Right lobe of liver (tissue), 6 donors: ENCODE measurements at regions not wholly inside any gene's neighbourhood (a gene's known extent, or its start where the extent isn't known, plus 50 kb on each side); places are given as distances from the start of the nearest gene placed in this dataset.

ENCODE experiments used
- ATAC-seq, 4 donors: fragments of 200-7000 bp; cut with Tn5 transposase; one replicate each; pipeline ENCODE4 v1.9.1; 2020; ENCODE audit warnings: mild to moderate bottlenecking in 4 of 4, moderate library complexity in 4 of 4
- DNase-seq, 3 donors: peaks; one replicate each; pipeline ENCODE4 v3.0.0-alpha.2; 2020
- H3K27ac ChIP-seq, 3 donors: fragments of 200-600 bp; one replicate each; pipeline ENCODE4 v1.8.0; 2022
- H3K27me3 ChIP-seq, 2 donors: fragments of 200-600 bp; one replicate each; pipeline ENCODE4 v1.8.0; 2022
- H3K36me3 ChIP-seq, 4 donors: fragments of 200-600 bp; sonication (generic) in 1 of 4; one replicate each; pipeline versions ENCODE4 v1.5.1 to v1.8.0; 2017 to 2022; ENCODE audit warnings: control low read depth in 1 of 4
- H3K4me1 ChIP-seq, 4 donors: fragments of 200-600 bp; sonication (generic) in 1 of 4; one replicate each; pipeline versions ENCODE4 v1.5.1 to v1.8.0; 2017 to 2022; ENCODE audit warnings: control low read depth in 1 of 4
- H3K4me3 ChIP-seq, 3 donors: fragments of 200-600 bp; one replicate each; pipeline ENCODE4 v1.8.0; 2022
- H3K9me3 ChIP-seq, 4 donors: fragments of 200-600 bp; sonication (generic) in 1 of 4; one replicate each; pipeline versions ENCODE4 v1.5.1 to v1.8.0; 2017 to 2022; ENCODE audit warnings: control low read depth in 1 of 4
- CTCF ChIP-seq, 4 donors: fragments of 200-600 bp in 3 of 4; fragments of 450-650 bp in 1 of 4; IDR thresholded peaks; one replicate each; pipeline versions ENCODE4 v1.5.1 to v1.8.0; 2016 to 2022; ENCODE audit warnings: antibody characterized with exemption in 4 of 4, mild to moderate bottlenecking in 2 of 4
- POLR2A ChIP-seq: fragments of 450-650 bp; IDR thresholded peaks from one replicate; pipeline ENCODE4 v1.6.1; 2017; ENCODE audit warnings: antibody characterized with exemption, mild to moderate bottlenecking
- WGBS: methylation state at CpG from one replicate; pipeline ENCODE4 v1.1.6; 2018; ENCODE audit warnings: low coverage, low lambda C conversion rate; ENCODE audit not compliant: insufficient coverage; ENCODE audit errors: missing lambda C conversion rate; 5-methylcytosine and 5-hydroxymethylcytosine counted together
- intact Hi-C, 2 donors: fragments of 100-400 bp; cut with DNase I; formaldehyde crosslinking; loops; one replicate each; pipeline versions ENCODE4 v1.11.2 to v1.14.1; 2022
- donor health status: DM: no; HTN: yes; CAD: no.
- donor health status: DM: no; HTN: no; CAD: no.
- donor health status: DM: no; HTN: no; CAD: no.
- donor health status: DM: no; HTN: yes; CAD: no.
- donor health status: DM: no; HTN: yes; CAD: no.

GRCh38 chr22:46089426-46090035, 60.8 kb upstream of the PPARA start:
- intact Hi-C loops = loop anchor here in 1 of 2 donors (10.0 kb wide), 1 partner anchor 65 kb away; no protein-coding TSS in a partner anchor
- TF ChIP-seq CTCF (IDR thresholded peaks at IDR 0.05) (no peak), POLR2A (no peak)
- no peak overlapping the region for H3K4me3 ChIP-seq
- ATAC-seq (no peak), DNase-seq (peak; percentile 25 to 52 (median 44))
- peaks cover 0 to 3% (median 0%) of the 10 kb centered on the region in 4 donors for H3K36me3 ChIP-seq
- peaks cover 0 to 62% (median 34%) of the 10 kb centered on the region in 4 donors for H3K4me1 ChIP-seq
- no peaks in the 10 kb centered on the region for H3K27me3 ChIP-seq
- peak overlapping the region; percentile 79 to 87 (median 81) for H3K27ac ChIP-seq
- no peaks in the 10 kb centered on the region for H3K9me3 ChIP-seq
- WGBS = 48% methylated on average over 14 of the region's 24 CpGs

- no peak for TF ChIP-seq CTCF (IDR thresholded peaks at IDR 0.05)
- no peak for TF ChIP-seq POLR2A
- H3K4me3 ChIP-seq = no peak overlapping the region
- H3K9me3 ChIP-seq = no peaks in the 10 kb centered on the region
- DNase-seq (peak; percentile 70 to 85 (median 84)), ATAC-seq (peak; percentile 30 to 55 (median 36))
- peak overlapping the region; percentile 79 to 87 (median 81) for H3K27ac ChIP-seq
- WGBS = 32% methylated on average over 9 of the region's 22 CpGs
- H3K36me3 ChIP-seq = peaks cover 0 to 3% (median 0%) of the 10 kb centered on the region in 4 donors
- intact Hi-C loops = loop anchor here in 1 of 2 donors (10.0 kb wide), 1 partner anchor 65 kb away; no protein-coding TSS in a partner anchor
- H3K4me1 ChIP-seq = peaks cover 0 to 56% (median 31%) of the 10 kb centered on the region in 4 donors
- H3K27me3 ChIP-seq = no peaks in the 10 kb centered on the region
These were observed 60.2 kb upstream of the PPARA start for GRCh38 chr22:46090036-46090591.

- WGBS = 48% methylated on average over 4 of the region's 10 CpGs
- Histone ChIP-seq H3K27me3 (no peaks in the 10 kb centered on the region), H3K36me3 (peaks cover 0 to 3% (median 0%) of the 10 kb centered on the region in 4 donors), H3K4me3 (no peak overlapping the region), H3K9me3 (no peaks in the 10 kb centered on the region), H3K4me1 (peaks cover 0 to 50% (median 28%) of the 10 kb centered on the region in 4 donors), H3K27ac (peak overlapping the region; percentile 79 to 87 (median 81))
- intact Hi-C loops = loop anchor here in 1 of 2 donors (10.0 kb wide), 1 partner anchor 66 kb away; no protein-coding TSS in a partner anchor
- TF ChIP-seq CTCF (IDR thresholded peaks at IDR 0.05) (no peak), POLR2A (no peak)
- ATAC-seq (no peak), DNase-seq (peak in 2 of 3 donors; percentile 22 to 25)
These were observed 59.6 kb upstream of the PPARA start for GRCh38 chr22:46090631-46091201.

GRCh38 chr22:46091277-46091977, 58.9 kb upstream of the PPARA start:
- TF ChIP-seq POLR2A (no peak), CTCF (IDR thresholded peaks at IDR 0.05) (no peak)
- peaks cover 0 to 43% (median 24%) of the 10 kb centered on the region in 4 donors for H3K4me1 ChIP-seq

More at GRCh38 chr22:46091277-46091977, 58.9 kb upstream of the PPARA start:
- no peaks in the 10 kb centered on the region for H3K36me3 ChIP-seq
- no peak overlapping the region for H3K4me3 ChIP-seq
- WGBS = 80% methylated on average over 11 of the region's 19 CpGs
- no peaks in the 10 kb centered on the region for H3K27me3 ChIP-seq
- ATAC-seq (no peak), DNase-seq (peak in 2 of 3 donors; percentile 15 to 49)
- H3K27ac ChIP-seq = peak overlapping the region in 2 of 3 donors; percentile 79 to 81
- intact Hi-C loops = loop anchor here in 1 of 2 donors (10.0 kb wide), 1 partner anchor 67 kb away; no protein-coding TSS in a partner anchor
- no peaks in the 10 kb centered on the region for H3K9me3 ChIP-seq
